Tibial nerve (tissue), 4 donors: ENCODE measurements at regions not wholly inside any gene's neighbourhood (a gene's known extent, or its start where the extent isn't known, plus 50 kb on each side); places are given as distances from the start of the nearest gene placed in this dataset.

ENCODE experiments used
- EP300 ChIP-seq, 2 donors: sonication (generic); formaldehyde crosslinking; IDR thresholded peaks; one replicate each; pipeline ENCODE4 v1.6.1; 2017; ENCODE audit warnings: antibody characterized with exemption in 2 of 2, mild to moderate bottlenecking in 1 of 2
- TF ChIP-seq, protein P1 (sequence below), 5 experiments: fragments of 200-600 bp in 3 of 5; fragments of 450-650 bp in 2 of 5; sonication (generic) in 3 of 5; IDR thresholded peaks; one replicate each; pipeline ENCODE4 v1.5.1; 2016 to 2019; ENCODE audit warnings: antibody characterized with exemption in 5 of 5, mild to moderate bottlenecking in 3 of 5, moderate library complexity in 2 of 5

DNA sequence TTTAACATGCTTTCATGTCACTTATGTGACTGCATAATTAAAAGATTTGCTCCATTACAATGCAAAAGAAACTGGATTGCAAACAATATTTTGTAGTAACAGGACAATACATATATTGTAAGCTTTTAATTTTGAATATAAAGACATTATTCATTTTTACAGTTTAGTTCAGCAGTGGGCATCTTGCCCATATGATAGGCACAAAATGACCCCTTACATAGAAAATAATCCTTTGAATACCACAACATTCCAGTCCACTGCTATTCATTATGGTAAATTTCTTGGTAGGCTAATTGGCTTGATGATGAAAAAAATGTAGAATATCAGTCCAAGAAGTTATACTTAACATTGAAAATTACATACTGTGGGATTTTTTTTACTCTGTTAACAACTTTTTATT is 74.1 kb upstream of the LAMA2 start:
- TF ChIP-seq, protein P1, sequence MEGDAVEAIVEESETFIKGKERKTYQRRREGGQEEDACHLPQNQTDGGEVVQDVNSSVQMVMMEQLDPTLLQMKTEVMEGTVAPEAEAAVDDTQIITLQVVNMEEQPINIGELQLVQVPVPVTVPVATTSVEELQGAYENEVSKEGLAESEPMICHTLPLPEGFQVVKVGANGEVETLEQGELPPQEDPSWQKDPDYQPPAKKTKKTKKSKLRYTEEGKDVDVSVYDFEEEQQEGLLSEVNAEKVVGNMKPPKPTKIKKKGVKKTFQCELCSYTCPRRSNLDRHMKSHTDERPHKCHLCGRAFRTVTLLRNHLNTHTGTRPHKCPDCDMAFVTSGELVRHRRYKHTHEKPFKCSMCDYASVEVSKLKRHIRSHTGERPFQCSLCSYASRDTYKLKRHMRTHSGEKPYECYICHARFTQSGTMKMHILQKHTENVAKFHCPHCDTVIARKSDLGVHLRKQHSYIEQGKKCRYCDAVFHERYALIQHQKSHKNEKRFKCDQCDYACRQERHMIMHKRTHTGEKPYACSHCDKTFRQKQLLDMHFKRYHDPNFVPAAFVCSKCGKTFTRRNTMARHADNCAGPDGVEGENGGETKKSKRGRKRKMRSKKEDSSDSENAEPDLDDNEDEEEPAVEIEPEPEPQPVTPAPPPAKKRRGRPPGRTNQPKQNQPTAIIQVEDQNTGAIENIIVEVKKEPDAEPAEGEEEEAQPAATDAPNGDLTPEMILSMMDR (IDR thresholded peaks at IDR 0.05), result no peak
- no peak for TF ChIP-seq EP300 (IDR thresholded peaks at IDR 0.05)
